Spleen (tissue), 7 donors: ENCODE measurements at regions not wholly inside any gene's neighbourhood (a gene's known extent, or its start where the extent isn't known, plus 50 kb on each side); places are given as distances from the start of the nearest gene placed in this dataset.

Experiments
- POLR2AphosphoS5 ChIP-seq, 3 donors: sonication (generic); formaldehyde crosslinking; IDR thresholded peaks; one replicate each; pipeline ENCODE4 v1.5.1; 2017; ENCODE audit warnings: antibody characterized with exemption in 3 of 3
- TF ChIP-seq, protein P1 (sequence below), 11 experiments: fragments of 200-600 bp in 7 of 11; fragments of 450-650 bp in 4 of 11; sonication (generic) in 4 of 11; IDR thresholded peaks in 8 of 11; conservative IDR thresholded peaks in 3 of 11; 1 replicate in 7 of 11; 2 replicates in 4 of 11; pipeline versions ENCODE4 v1.4.0 to v1.8.0; 2016 to 2021; ENCODE audit warnings: antibody characterized with exemption in 11 of 11, inconsistent platforms in 4 of 11, mild to moderate bottlenecking in 1 of 11
- donor health status: DM: no; HTN: no; CAD: no; lungs with moderate emphysema.
- donor health status: DM: no; HTN: no; CAD: no.
- donor health status: DM: no; HTN: no; CAD: no.

DNA sequence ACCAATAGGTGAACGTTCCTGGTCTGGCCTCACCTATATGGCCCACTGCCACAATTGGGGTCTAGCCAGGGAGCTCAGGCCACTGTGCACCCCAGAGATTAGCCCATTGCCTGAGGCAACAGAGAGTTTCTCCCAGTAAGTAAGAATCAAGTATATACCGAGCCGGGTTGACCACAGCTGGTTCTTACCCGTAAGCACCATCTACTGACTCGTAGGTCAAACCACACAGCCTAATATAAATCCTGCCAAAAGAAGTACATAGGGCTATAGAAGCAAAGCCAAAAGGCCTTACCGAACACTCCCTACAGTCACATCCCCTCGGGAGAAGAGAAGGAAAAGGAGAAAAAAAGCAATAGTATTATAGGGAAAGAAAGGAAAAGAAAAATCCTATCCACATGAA is 463.6 kb upstream of the GJE1 start:
- TF ChIP-seq, protein P1, sequence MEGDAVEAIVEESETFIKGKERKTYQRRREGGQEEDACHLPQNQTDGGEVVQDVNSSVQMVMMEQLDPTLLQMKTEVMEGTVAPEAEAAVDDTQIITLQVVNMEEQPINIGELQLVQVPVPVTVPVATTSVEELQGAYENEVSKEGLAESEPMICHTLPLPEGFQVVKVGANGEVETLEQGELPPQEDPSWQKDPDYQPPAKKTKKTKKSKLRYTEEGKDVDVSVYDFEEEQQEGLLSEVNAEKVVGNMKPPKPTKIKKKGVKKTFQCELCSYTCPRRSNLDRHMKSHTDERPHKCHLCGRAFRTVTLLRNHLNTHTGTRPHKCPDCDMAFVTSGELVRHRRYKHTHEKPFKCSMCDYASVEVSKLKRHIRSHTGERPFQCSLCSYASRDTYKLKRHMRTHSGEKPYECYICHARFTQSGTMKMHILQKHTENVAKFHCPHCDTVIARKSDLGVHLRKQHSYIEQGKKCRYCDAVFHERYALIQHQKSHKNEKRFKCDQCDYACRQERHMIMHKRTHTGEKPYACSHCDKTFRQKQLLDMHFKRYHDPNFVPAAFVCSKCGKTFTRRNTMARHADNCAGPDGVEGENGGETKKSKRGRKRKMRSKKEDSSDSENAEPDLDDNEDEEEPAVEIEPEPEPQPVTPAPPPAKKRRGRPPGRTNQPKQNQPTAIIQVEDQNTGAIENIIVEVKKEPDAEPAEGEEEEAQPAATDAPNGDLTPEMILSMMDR (IDR thresholded peaks at IDR 0.05 in 8 of 11, conservative IDR thresholded peaks at IDR 0.05 in 3 of 11) = no peak
- TF ChIP-seq POLR2AphosphoS5 (IDR thresholded peaks at IDR 0.05) = no peak
